HepG2 (cell line): ENCODE measurements at regions not wholly inside any gene's neighbourhood (a gene's known extent, or its start where the extent isn't known, plus 50 kb on each side); places are given as distances from the start of the nearest gene placed in this dataset.

Source experiments
- ATAC-seq: fragments of 200-7000 bp; cut with Tn5 transposase; 3 replicates; pipeline ENCODE4 v1.9.1; 2020; ENCODE audit warnings: mild to moderate bottlenecking, moderate library complexity
- BruUV-seq: library from RNA; stranded (reverse); fragments of 400-500 nt; replicated peaks from 2 replicates; lab custom pipeline; 2021; lab: Mats Ljungman, UMichigan
- CTCF ChIA-PET: fragments of 300-600 bp; formaldehyde crosslinking; extraction: SDS; loops from one replicate; lab custom pipeline; 2021; ENCODE audit warnings: low total read pairs, inconsistent platforms, low intra/inter-chr PET ratio; lab: Yijun Ruan, JAX
- POLR2A ChIA-PET: fragments of 350-600 bp; sonication (Branson Sonifier 250); formaldehyde crosslinking; loops from one replicate; lab custom pipeline; 2020; ENCODE audit warnings: antibody characterized with exemption, inconsistent platforms; lab: Yijun Ruan, JAX
- DNase-seq: peaks from one replicate; pipeline ENCODE4 v3.0.0-alpha.2; 2015; ENCODE audit warnings: low spot score
- FAIRE-seq: peaks from 3 replicates; lab custom pipeline; 2011; peaks lifted over from hg19 to GRCh38; lab: Jason Lieb, UNC
- H2AFZ ChIP-seq: one replicate; pipeline ENCODE4 v1.6.1; 2011; ENCODE audit warnings: low read length, inconsistent platforms
- H3K27ac ChIP-seq: fragments of 300-600 bp; 3 replicates; pipeline ENCODE4 v1.8.0; 2011; ENCODE audit warnings: mixed run types, mild to moderate bottlenecking, mixed read lengths, low read length, inconsistent platforms; ENCODE audit not compliant: insufficient read depth; ENCODE audit errors: extremely low read length
- H3K27me3 ChIP-seq, 2 experiments: fragments of 200-600 bp in 1 of 2; 2 replicates in 1 of 2; 3 replicates in 1 of 2; pipeline versions ENCODE4 v1.6.0 to v1.8.0; 2011; ENCODE audit warnings: low read length in 2 of 2, mild to moderate bottlenecking in 2 of 2, moderate library complexity in 2 of 2, inconsistent platforms in 1 of 2; ENCODE audit not compliant: insufficient read depth in 2 of 2, control insufficient read depth in 1 of 2
- H3K36me3 ChIP-seq, 2 experiments: fragments of 200-600 bp in 1 of 2; replicated peaks in 1 of 2; 2 replicates in 1 of 2; 3 replicates in 1 of 2; pipeline versions ENCODE4 v1.5.1 to v1.8.0; 2011; ENCODE audit warnings: low read length in 2 of 2, inconsistent platforms in 1 of 2; ENCODE audit not compliant: insufficient read depth in 2 of 2, control insufficient read depth in 1 of 2
- H3K4me1 ChIP-seq: 2 replicates; pipeline ENCODE4 v1.5.1; 2012; ENCODE audit warnings: low read length, inconsistent platforms; ENCODE audit not compliant: insufficient read depth
- H3K4me2 ChIP-seq: 2 replicates; pipeline ENCODE4 v1.6.0; 2011; ENCODE audit warnings: low read depth, low read length, inconsistent platforms
- H3K4me3 ChIP-seq, 3 experiments: fragments of 200-600 bp in 1 of 3; sonication (generic), shearing (Covaris generic) in 1 of 3; replicated peaks in 1 of 3; 2 replicates each; pipeline ENCODE4 v1.5.1; 2011 to 2016; ENCODE audit warnings: low read length in 3 of 3, inconsistent platforms in 2 of 3, low read depth in 2 of 3, mild to moderate bottlenecking in 2 of 3, control low read depth in 1 of 3, mixed read lengths in 1 of 3; ENCODE audit not compliant: insufficient read depth in 1 of 3
- H3K79me2 ChIP-seq: one replicate; pipeline ENCODE4 v1.6.1; 2011; ENCODE audit warnings: low read length, inconsistent platforms; ENCODE audit not compliant: insufficient read depth
- H3K9ac ChIP-seq: 2 replicates; pipeline ENCODE4 v1.6.0; 2011; ENCODE audit warnings: mild to moderate bottlenecking, low read depth, low read length, inconsistent platforms; ENCODE audit not compliant: insufficient read depth
- H3K9me3 ChIP-seq: 2 replicates; pipeline ENCODE4 v1.5.1; 2012; ENCODE audit warnings: mild to moderate bottlenecking, low read length
- H4K20me1 ChIP-seq: 2 replicates; pipeline ENCODE4 v1.6.0; 2011; ENCODE audit warnings: inconsistent platforms, mild to moderate bottlenecking, low read length, moderate library complexity; ENCODE audit not compliant: insufficient read depth
- GATA4 ChIP-seq: sonication (generic); IDR thresholded peaks from 2 replicates; pipeline ENCODE4 v1.6.1; 2016; ENCODE audit warnings: antibody characterized with exemption, low read depth, borderline replicate concordance
- RFX3 ChIP-seq: IDR thresholded peaks from 2 replicates; pipeline ENCODE4 v1.6.1; 2016; ENCODE audit warnings: missing biosample characterization, missing genetic modification reagents
- SALL1 ChIP-seq: sonication (generic); formaldehyde crosslinking; IDR thresholded peaks from 2 replicates; pipeline ENCODE4 v1.8.0; 2022; ENCODE audit warnings: mild to moderate bottlenecking, missing genetic modification reagents
- ZGPAT ChIP-seq: IDR thresholded peaks from 2 replicates; pipeline ENCODE4 v1.6.1; 2016; ENCODE audit warnings: mild to moderate bottlenecking
- ZHX1 ChIP-seq: sonication (generic); formaldehyde crosslinking; IDR thresholded peaks from 2 replicates; pipeline ENCODE4 v1.8.1; 2022; ENCODE audit warnings: low read depth, mild to moderate bottlenecking, missing genetic modification reagents
- WGBS: methylation state at CpG from one replicate; pipeline ENCODE4 v1.1.6; 2017; ENCODE audit warnings: low lambda C conversion rate; 5-methylcytosine and 5-hydroxymethylcytosine counted together
- in situ Hi-C: cut with HindIII; loops from 2 replicates; pipeline ENCODE4 v1.10.0; 2017; ENCODE audit warnings: low pct_unique_long_range_greater_than_20kb; ENCODE audit not compliant: extremely low pct_ligation_motif_present
- intact Hi-C: fragments of 100-400 bp; cut with micrococcal nuclease; formaldehyde crosslinking; loops from one replicate; pipeline ENCODE4 v1.10.0; 2022; ENCODE audit not compliant: unreplicated experiment

- no peak overlapping the region for H3K9ac ChIP-seq
- ATAC-seq (no peak), FAIRE-seq (no peak), DNase-seq (no peak)
- 0% methylated on average over 1 of the region's 1 CpG for WGBS
- no peak overlapping the region for H3K4me3 ChIP-seq
- H3K36me3 ChIP-seq = no peaks in the 10 kb centered on the region
- ChIA-PET CTCF (no interaction called here), POLR2A (no interaction called here)
- no peaks in the 10 kb centered on the region for H3K9me3 ChIP-seq
- in situ Hi-C loops = no loop called here
- H3K4me1 ChIP-seq = no peaks in the 10 kb centered on the region
- no TSS peak for BruUV-seq
- intact Hi-C loops = no loop called here
- H4K20me1 ChIP-seq = no peaks in the 10 kb centered on the region
- TF ChIP-seq GATA4 (no peak), SALL1 (no peak)
- H3K27me3 ChIP-seq = no peaks in the 10 kb centered on the region
- no peak overlapping the region for H3K4me2 ChIP-seq
- no peak overlapping the region for H2AFZ ChIP-seq
- H3K79me2 ChIP-seq = no peaks in the 10 kb centered on the region
- H3K27ac ChIP-seq = no peak overlapping the region
These were observed 130.3 kb upstream of the ARSJ start for GRCh38 chr4:114109776-114110175.

GRCh38 chr4:114115526-114115925, 136.1 kb upstream of the ARSJ start:
- CTCF ChIA-PET = no interaction called here
- no TSS peak for BruUV-seq
- Histone ChIP-seq H3K4me2 (no peak overlapping the region), H3K4me1 (no peaks in the 10 kb centered on the region), H3K79me2 (no peaks in the 10 kb centered on the region)
- no peak for TF ChIP-seq ZHX1 (CRISPR knock-in tag)
- TF ChIP-seq RFX3 (CRISPR knock-in tag) = no peak
- no peak for TF ChIP-seq ZGPAT (CRISPR knock-in tag)
- TF ChIP-seq, all 625 proteins: peak for 0
- Histone ChIP-seq H3K27ac (no peak overlapping the region), H3K9me3 (no peaks in the 10 kb centered on the region), H4K20me1 (no peaks in the 10 kb centered on the region), H3K4me3 (no peak overlapping the region), H3K36me3 (no peaks in the 10 kb centered on the region), H3K27me3 (no peaks in the 10 kb centered on the region), H2AFZ (no peak overlapping the region), H3K9ac (no peak overlapping the region)
- intact Hi-C loops = no loop called here
- WGBS = 4% methylated on average over 2 of the region's 2 CpGs
- ATAC-seq = no peak
- in situ Hi-C loops = no loop called here
- POLR2A ChIA-PET = no interaction called here
- FAIRE-seq = no peak
- DNase-seq = no peak
